ENCODE measurements at regions not wholly inside any gene's neighbourhood (a gene's known extent, or its start where the extent isn't known, plus 50 kb on each side); places are given as distances from the start of the nearest gene placed in this dataset.

DNA sequence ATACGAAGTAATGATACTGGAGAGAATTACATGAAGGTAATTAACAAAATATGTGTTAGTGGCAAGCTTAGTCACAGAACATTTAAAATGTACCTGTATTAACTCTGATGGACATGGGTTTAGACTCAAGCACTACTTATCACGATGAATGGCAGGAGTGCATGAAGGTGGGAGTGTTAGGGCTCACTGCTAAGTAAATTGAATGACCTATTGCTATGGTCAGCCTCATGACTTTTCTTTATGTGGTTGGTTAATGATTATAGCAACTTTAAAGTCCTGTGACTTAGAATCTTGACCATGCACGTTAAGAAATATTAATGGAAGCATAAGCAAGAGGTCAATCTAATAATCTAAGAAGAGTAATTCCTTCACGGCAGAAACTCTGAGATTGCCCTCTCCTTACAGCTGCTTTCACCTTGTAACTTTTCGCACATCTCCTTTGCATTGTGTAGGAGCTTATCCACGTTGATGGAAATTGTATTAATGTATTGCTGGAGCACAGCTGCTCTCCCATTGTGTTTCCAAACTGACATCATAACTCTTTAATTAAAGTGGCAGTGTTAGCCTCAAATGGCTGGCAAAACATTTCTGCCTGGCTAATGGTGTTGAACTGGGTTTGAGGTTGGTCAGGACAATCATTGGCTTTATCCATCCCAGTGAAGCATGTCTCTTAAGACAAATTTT is 114.5 kb downstream of the RXFP2 start:
- FAIRE-seq, result no peak

DNA sequence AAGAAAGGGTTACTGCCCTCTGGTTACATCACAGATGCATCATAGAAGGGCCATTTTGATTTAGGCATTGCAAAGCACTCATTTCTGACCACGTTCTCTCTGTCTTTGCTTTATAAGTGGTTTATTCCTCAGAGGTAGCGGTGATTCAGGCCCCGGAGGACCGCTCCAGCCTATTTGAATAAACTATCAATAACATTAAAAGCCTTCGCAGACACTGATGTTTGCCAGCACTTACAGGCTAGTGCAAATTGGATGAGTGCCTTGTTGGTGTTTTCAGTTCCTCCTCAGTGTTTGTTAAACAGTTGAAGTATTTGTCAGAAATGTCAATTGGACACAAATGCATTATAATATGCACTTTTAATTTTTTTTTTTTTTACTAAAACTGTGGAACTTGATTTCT is 120.2 kb downstream of the RXFP2 start:
- no peak for FAIRE-seq

DNA sequence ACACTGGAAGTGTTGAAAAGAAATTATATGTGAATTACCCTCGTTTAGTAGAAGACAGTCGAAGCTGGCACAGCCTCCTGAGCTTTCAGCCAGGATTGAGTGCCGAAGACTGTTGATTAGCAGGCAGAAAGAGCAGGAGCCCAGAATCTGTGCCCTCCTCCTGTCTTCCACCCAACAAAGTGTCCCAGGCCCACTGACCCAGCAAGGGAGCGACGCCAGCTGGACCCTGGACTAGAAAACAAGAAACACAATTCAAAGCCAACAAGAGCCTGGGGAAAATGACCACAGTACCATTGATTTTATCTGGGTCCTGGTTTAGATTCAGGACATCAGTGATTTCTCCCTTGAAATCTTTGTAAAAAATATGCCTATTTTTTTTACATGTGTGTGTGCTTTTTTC is 120.7 kb downstream of the RXFP2 start:
- no peak for FAIRE-seq

DNA sequence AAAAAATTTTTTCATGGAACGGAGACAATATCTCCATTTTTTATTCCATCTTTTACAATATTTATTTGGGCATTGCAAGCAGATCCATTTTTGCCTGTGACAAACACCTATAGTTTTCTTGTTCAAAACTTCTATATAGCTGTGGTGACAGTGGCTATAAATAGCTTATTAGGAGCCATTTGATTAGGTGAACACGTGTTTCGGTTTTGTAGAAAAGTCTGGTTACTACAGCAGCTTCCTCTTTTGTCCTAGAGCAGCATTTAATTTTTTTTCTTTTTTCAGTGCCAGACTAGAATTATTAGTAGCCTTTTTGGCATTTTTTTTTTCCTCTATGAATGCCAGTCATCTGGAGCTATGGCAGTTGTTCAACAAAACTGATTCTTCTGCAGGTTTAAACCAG is 123.5 kb downstream of the RXFP2 start:
- no peak for FAIRE-seq

DNA sequence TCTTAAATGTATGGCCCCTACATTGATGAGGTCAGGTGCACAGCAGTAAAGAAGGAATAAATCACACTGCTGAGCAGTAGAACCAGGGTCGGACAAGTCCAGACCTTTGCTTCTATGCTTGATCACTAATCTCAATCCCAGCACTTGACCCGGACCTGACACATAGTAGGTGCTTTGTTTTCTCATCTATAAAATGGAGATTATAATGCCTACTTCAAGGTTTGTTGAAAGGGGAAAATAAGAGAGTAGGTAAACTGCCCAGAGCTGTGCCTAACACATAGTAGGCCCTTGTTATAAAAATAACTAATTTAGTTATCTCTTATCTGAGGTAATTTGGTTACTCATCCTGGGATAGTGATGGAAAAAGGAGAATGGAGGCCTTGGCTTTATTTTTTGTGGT is 125.0 kb downstream of the RXFP2 start:
- FAIRE-seq, result no peak

DNA sequence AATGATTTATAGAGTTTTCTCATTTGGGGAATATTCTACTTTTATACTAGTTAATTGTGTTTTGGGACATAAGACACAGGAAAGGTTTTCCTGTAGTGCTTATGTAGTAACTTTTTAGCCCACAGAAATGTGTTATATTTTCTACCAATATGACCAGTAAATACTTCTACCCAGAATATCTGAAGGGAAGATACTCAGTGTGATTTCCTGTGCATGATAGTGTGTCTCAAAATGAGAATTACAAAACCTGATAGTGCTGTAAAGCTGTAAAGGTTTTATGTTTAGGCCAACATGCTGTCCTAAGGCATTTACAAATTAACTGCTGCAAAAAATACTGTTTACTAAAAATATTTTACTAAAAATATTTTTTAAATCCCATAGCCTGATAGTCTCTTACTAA is 126.8 kb downstream of the RXFP2 start:
- no peak for FAIRE-seq

DNA sequence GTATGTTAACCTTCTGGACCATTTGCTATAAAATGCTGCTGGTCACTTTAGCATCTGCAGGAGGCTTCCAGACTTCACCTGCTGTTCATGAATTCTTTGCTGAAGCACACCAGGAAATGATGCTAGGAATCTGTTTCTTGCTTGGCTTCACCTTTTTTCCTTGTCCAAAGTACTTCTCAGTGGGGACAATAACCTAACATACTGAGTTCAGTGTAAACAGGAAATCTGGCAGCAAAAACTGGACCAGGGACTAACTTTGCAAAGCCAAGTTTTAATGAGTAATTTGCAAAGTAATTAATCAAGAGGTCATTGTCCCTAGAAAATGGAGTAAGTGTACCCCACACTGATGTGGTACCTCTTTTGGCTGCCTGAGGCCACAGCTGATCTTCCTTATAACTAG is 128.4 kb downstream of the RXFP2 start:
- no peak for FAIRE-seq

DNA sequence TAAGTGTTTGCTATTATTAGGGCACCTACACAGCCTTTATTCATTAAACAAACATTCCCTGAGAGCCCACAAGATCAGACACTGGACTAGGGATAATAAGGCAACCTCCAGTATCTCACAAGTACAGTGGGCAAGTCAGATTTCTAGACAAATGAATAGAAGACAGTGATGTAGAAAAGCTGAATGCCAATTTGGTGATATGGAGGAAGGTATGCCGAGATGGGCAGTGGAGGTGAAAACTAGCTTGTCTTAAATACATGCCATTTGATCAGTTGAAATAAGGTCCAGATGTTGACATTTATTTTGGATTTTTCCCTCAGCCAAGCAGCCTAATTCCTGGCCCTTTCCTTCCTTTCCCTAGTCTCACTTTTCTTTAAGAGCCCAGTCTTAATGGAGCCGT is 130.3 kb downstream of the RXFP2 start:
- no peak for FAIRE-seq

DNA sequence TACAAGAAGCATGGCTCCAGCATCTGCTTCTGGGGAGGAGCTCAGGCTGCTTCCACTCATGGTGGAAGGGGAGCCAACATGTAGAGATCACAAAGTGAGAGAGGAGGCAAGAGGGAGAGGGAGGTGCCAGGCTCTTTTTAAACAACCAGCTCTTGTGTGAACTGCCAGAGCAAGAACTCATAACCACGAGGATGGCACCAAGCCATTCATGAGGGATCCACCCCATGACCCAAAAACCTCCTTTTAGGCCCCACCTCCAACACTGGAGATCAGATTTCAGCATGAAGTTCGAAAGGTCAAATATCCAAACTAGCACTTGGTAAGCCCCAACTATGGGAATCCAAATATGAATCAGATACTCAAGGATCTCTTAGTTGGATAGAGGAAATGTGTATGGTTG is 131.2 kb downstream of the RXFP2 start:
- no peak for FAIRE-seq

DNA sequence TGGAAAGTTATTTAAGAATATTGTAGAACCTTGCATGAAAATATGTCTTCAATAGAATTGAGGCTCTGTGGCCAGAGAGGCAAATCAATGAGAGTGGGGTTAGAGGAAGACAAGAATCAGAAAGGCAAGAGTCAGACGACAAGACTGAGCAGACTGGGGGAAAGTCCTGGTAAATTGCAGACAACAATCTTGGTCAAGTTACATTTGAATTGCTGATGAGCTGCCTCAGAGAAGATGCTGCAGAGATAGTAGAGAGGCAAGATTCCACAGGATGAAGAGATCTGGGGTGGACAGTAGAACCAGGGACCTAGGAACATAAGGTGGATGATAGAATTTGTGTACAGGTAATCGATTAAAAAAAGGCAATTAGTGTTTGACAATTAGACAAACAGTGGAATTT is 133.8 kb downstream of the RXFP2 start:
- no peak for FAIRE-seq

DNA sequence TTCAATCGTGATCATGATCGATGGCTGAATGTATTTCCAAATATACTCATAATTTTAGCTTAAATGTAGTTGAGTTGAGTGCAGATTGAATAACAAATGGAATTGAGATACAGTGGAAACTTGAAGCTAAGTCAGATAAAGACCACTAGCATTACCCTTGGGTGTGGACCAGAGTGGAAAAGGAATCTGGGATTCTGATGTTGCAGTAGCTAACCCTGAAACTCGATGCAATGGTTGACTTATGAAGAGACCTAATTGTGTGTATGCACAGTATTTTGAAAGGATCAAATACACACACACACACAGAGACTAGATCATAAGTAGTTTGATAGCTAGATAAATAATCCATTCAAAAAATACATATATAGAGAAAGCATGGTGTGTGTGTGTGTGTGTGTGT is 135.8 kb downstream of the RXFP2 start:
- no peak for FAIRE-seq

DNA sequence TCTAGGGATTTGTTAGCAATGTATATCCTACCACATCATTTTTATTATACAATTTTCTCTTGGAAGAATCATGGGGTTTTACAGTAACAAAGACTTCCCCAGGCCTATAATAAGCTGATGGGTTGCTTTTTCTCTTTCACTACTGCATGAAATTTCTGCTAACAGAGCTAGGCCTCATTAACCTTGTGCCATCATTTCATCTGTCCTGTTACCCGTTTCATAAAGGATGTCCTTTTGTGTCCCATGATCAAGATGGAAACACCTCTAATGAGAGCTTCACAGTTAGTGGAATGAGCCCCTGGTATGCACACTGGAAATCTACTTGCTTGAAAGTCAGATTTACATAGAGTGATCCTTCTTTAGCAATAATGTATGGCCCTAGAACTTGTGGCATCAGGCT is 138.7 kb downstream of the RXFP2 start:
- no peak for FAIRE-seq

DNA sequence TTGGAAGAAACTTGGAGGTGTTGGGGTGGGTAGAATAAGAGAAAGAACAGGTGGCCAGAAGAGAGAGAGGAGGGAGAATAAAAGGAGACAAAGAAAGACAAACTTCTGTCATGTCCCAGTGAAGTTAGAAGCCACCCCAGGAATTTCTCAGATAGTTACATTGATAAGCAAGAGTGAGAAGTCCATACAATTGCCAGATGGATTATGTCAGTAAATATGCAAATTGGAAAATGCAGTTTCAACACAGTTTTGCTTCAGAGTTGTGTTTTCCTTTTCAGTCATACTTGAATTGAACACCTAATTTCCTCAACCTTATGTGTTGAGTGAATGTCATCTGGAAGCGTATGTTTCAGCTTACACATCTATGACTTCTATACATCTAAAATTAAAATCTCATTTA is 139.2 kb downstream of the RXFP2 start:
- no peak for FAIRE-seq

DNA sequence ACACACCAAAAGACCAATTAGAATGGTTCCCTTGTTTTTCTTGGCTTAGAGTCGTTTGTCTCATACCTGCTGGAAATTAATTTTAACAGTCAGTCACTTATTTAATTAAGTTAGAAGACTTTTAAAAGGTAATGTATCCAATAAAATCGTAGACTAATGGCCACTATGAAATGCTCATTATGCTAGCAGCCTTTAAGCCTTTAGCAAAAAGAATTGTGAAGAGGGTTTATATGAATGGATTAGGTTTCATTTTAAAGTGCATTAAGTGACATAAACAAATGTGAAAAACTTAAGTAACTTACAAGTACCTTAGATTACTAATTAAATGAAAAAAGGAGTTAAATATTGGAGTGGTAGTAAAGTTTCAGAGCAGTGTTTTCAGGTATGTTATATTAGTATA is 139.6 kb downstream of the RXFP2 start:
- no peak for FAIRE-seq

DNA sequence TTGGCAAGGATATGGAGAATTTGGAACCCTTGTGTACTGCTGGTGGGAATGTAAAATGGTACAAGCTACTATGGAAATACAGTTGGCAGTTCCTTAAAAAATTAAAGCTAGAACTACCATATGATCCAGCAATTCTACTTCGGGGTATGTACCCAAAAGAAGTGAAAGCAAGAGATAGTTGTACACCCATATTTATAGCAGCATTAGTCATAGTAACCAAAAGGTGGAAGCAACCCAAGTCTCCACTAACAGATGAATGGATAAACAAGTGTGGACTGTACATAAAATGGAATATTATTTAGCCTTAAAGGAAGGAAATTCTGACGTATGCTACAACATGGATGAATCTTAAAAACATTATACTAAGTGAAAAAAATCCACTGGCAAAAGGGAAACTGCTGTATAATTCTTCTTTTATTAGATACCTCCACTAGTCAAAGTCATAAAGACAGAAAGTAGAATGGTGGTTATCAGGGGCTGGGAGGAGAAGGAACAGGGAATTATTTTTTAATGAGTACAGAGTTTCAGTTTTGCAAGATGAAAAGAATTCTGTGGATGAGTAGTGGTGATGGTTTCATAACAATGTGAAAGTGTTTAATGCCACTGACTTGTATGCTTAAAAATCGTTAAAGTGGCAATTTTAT is 141.6 kb downstream of the RXFP2 start:
- peak; percentile 64 for FAIRE-seq

DNA sequence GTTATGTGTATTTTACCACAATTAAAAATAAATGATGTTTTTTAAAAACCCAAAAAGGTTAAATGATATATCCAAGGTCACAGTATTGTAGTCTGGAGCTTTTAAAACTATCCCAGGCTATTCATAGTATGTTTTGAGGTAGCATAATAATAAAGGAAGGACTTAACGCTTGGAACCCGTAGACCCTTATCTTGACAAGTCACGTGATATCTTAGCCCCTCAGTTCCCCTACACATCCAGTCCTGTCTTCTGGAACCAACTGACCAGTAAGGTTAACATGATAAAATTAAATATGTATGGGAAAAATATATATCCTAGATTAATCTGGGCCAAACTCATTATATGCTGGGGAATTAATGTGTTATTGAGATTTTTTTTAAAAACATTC is 142.2 kb downstream of the RXFP2 start:
- FAIRE-seq, result no peak

DNA sequence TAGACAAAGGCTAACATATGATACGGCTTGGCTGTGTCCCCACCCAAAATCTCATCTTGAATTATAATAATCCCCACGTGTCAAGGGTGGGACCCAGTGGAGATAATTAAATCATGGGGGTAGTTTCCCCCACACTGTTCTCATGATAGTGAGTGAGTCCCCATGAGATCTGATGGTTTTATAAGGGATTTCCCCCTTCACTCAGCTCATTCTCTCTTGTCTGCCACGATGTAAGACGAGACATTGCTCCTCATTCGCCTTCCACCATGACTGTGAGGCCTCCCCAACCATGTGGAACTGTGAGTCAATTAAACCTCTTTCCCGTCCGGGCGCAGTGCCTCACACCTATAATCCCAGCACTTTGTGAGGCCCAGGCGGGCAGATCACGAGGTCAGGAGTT is 143.5 kb downstream of the RXFP2 start:
- no peak for FAIRE-seq

DNA sequence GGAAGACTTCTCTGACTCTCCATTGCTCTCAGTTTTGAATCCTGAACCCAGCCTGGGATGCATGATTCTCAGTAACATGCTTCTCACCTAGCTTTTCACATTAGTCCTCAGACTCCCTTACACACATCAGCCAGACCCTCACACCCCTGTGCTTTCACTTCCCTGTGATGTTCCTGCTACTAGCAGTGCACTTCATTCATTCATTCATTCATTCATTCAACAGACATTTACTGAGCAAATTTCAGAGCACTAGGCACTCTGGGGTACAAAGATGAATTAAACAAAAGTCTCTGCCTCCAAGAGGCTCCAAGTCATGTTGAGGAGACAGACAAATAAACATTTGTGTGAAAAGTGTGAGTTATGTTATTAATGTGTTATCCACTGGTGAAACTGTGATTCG is 145.2 kb downstream of the RXFP2 start:
- FAIRE-seq, result no peak

DNA sequence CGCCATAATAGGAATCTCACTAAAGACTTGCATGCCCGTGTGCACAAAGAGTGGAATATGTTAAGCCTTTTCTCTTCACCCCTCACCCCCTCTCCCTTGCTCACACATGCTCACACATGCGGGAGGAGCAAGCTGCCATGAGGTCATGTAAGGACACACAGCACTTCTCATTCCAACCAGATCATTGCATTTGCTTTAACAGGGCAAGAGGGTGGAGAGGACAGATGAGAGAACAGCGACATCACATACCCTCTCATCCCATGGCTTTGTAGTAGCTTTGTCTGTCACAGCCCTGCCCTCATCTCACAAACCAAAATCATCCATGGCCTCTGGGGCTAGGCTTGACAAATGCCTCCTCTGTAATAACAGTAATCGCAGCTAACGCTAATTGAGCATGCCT is 145.6 kb upstream of the FRY start:
- FAIRE-seq, result no peak

DNA sequence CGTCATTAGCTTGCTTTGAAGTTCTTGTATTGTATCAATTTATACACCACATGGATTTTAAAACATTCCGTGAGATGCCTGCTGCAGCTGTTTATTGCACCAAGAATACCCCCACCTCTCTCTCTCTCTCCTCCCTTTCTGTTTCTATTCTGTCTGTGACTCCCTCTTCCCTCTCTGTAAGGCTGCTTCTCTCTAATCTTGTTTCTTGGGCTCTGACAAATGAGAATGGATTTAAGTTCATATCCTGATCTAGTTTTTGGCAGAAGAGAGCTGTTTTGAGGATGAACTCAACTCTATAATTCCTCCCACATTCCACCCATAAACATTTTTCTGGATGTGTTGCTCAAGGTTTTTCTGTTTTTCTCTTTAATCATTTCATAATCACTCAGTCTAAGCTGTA is 144.3 kb upstream of the FRY start:
- peak; percentile 93 for FAIRE-seq

DNA sequence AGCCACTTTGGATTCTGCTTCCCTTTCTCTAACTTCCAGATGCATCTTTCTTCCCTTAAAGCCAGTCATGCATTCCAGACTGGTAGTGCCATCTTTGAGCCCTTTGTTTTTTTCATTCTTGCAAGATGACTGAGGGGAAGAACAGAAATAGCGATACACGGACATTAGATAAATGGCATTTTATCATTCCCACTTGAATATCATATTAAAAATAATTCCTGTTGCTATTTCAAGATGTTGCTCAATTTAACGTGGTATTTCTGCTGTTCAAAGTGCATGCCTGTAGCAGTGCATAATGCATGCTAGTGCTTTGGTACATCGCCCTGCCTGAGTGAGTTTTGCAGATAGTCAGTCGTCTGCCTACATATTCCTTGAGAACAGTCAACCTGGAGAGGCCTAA is 140.6 kb upstream of the FRY start:
- no peak for FAIRE-seq

DNA sequence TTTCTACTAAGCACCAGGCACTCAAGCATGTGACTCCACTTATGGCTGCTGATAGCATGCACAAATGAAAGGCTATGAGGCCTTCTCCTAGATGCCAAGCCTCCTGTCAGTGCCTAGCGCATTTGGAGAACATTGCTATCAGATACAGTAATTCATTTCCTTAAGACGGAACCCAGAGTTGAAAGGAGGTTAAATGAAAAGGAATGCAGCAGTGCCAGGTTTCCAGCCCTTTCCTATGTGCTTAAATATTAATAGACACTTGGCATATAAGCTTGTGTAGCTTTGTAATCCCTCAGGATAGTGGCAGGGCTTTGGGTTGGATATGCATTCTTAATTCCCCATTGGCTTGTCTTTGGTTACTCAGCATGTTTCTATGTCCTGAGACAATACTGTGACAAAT is 140.1 kb upstream of the FRY start:
- FAIRE-seq, result no peak

DNA sequence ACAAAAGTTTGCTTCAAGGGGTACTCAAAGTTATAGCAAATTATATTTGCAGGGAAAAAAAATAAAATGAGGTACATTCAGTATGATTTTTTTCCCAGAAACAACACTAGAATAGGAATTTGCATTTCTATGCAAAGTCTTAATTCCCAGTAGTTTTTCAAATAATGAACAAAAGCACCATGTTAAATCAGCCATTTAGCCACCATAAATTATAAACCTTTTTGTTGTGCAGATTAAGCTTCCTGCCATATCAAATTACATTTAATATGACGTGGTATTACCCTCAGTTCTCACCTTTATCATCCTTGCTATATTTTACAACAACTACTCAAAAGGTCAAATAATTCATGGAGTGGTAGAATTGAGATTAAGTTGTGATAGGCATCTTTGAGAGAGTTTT is 136.6 kb upstream of the FRY start:
- FAIRE-seq, result no peak

DNA sequence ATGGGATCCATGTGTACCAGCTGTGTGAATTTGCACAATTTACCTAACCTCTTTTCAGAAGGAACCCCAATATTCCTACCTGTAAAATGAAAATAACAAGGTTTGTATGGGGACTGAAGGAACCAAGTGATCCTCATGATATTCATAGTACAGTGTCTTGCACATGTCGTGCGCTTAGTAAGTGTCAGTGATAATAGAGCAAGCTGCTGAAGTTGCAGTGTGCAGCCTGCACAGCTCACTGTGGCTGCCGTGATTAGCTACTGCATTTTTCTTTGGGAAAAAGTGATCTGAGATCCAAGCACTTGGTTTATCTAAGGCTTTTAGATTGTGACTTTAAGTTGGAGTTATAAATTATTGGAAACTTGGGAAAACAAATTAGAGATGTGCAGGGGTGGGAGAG is 135.9 kb upstream of the FRY start:
- no peak for FAIRE-seq

DNA sequence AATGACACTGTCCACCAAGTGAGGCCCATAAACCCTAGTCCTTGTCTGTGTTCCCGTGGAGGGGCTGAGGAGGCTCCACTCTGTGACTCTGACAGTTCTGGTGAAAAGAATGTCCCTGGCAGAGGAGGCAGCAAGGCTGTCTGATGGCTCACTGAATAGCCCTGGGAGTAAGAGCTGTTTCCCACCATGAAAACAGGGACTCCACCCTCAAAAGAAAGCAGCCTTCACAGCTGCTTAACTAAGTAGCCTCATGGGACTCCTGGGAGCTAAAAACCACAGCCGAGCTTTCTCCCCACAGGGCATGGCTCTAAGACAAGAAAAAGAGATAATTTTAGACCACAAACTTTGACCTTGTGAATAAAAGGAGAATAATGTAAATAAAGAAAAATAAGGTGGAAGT is 135.1 kb upstream of the FRY start:
- FAIRE-seq, result peak; percentile 54

Measured in endometrium (tissue), 2 donors.